ENCODE measurements at regions not wholly inside any gene's neighbourhood (a gene's known extent, or its start where the extent isn't known, plus 50 kb on each side); places are given as distances from the start of the nearest gene placed in this dataset.

DNA sequence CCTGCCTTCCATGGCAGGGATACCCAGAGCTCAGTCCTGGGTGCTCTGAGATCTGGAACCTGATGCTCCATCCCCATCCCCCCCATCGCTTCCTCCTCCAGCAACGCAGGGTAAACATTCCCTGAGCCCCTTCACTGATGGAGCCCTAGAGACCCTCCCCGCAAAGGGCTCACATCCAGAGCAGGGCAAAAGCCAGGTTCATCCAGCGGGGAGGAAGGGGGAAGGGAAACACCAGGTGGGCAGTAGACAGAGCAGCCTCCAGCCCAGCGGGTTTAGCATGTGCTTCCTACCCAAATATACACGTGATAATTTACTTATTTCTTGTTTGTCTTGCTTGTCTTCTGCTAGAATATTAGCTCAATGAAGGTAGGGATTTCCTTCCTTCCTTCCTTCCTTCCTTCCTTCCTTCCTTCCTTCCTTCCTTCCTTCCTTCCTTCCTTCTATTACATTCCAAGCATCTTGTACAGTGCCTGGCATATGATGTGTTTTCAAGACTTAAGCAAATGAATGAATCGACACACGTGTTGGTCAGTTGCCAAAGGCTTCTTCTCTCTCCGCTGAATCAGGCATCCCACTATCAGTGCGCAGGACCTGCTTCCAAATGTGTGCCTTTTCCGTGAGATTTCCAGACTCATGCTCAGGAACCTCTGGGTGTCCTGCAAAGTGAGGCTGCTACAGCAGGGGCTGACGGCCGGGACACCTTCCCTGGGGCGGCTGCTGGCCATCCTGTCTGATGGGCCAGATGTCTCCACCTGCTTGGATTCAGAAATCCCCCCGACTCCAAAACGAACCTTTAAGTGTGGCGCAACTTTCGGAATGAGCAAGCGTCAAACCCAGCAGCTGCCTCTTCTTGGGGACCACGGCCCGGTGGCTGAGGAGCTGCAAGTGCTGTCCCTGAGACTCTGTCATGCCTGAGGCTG, 955.1 kb downstream of the BRD1 start:
- no peak for DNase-seq

DNA sequence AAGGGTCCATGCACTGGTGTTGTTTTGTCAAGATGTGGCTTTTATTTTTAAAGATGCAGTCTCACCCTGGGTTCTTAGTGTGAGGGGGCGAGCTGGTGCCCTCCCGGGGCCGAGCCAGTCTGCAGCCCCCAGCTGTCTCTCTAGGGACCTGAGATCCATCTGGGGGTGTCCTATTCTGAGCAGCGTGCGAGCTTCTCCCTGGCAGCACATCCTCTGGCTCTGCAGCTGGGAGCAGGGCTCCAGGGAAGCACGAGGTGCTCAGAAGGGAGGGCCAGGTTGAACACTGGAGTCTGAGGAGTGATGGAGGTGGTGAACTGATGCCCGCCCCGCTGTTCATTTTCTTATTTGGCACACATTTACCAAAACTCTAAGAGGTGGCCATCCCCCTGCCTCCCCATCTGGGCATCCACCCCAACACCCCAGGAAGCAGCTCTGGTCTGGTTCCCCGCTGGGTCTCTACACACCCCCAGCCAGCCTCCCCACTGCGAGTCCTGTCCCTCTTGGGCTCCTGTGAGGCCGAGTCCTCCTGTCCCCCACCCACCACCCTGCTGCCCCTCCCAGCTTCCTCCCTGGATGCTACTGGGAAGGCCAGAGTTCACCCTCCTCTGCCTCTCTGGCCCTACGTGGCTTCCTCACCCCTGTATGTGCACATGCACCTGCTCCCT, 956.4 kb downstream of the BRD1 start:
- DNase-seq = no peak

DNA sequence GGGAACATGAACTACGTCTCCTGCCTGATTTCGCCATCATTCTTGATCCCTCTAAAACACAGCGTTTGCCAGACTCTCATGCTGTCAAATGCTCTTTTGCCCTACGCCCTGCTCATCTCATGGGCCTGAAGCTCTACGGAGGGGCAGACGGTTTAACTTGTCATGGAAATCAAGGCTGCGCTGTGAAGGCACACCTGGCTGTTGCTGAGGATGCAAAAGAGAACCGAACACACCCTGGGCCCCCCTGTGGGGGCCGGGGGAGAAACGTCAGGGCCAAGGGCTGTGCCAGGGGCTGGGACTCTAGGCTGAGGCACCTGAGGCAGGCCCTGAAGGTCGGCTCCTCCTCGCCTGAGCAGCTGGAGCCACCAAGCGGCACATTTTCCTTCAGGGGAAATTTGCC, 957.2 kb downstream of the BRD1 start:
- no peak for DNase-seq

DNA sequence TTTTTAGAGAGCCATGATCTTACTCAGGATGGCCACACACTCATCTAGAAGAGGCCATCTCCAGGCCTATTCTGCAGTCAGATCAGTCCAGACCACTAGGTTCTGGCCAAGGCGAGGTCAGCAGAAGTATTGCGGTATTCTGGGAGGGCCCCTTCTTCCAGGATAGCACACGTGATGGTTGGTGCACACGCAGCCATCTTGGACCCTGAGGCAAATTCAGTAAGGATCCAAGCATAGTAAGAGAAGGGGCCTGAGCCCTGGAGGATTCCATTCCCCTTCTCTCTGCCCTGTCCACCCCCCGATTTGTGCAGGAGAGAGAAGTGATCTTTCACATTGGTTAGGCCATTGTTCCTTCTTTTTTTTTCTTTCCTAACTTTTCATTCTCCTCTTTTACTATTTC, 957.9 kb downstream of the BRD1 start:
- DNase-seq = no peak

DNA sequence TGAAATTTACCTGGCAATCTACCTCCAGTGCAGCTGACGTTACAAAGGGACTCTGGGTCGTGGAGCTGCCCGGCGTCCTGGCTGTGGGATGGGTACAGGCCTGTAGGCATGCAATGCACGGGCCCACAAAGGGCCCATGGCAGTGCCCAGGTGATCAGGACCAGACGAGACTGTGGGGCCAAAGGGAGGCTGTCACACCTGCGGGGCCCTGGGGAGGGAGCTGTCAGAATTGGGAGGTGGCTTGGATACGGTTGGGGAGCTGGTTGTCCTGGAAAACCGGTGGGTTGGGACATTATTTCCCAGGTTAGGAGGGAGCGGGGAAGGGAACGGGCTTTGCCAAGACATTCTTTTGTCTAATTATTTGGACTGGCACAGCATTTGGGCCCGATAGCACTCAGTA, 958.5 kb downstream of the BRD1 start:
- no peak for DNase-seq

DNA sequence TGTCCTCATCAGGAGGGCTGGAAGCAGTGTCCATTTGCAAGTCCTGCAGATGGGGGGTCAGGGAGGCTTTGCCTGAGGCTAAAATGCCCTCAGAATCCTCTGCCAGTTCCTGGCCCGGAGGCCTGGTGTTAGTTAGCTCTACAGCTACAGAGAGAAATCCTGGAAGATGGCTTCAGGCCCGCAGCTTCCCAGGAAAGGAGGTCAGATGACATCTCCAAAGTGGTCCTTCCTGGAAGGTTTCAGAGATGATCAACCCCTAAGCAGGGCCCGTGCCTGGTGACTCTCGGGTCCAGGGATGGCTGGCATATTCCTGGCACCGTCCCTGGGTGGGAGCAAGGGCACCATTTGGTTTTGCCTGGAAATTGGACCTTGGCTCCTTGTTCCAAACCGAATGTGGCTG, 959.1 kb downstream of the BRD1 start:
- DNase-seq = no peak

DNA sequence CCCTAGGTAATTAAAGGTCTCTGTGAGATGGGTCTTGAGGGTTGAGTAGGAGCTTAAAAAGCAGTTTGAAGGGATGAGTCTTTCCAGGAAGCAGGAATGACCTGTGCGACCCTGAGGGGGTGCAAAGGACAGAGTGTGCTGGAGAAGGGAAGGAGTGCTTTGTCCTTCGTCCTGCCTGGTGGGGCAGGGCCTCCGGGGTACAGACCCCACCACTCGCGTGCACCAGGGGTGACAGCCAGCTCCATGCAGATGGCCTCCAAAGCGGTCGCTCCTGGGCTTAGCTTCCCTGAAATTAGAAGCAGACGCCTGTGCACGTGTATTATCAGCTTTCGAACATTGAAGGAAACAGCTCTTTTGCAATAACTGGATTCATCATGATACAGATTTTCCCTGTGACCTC, 959.8 kb downstream of the BRD1 start:
- no peak for DNase-seq

DNA sequence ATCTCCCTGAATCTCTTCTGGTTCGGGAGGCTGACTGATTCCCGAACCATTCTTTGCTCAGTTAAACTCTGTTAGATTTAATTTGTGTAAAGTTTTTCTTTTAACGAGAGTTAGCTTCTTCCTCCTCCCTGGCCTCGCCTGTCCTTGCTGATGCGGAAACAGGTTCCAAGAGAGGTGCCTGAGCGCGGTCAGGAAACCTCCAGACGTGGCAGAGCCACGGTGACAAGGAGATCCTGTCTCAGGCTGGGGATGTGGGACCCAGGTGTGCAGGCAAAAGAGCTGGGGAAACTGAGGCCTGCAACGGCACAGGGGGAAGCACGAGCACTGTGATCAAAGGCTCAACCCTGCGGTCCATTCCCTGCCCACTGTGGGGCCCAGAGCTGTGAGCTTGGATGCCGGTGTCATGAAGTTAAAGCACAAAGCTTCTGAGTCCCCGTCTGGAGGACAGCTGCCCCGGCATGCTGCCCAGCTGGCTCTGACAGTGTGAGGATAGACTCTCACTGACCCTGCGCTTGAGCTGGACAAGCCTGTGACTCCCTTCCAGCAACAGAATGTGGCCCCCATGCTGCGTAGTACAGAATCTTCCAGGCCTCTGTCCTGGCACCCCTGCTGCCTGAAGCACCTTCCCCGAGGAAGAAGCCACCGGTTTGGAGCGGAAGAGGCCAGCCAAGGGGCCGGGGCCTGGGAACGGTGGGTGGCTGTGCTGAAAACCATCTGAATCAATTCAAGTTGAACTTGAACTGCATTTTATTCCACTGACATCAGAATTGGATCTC, 960.6 kb downstream of the BRD1 start:
- no peak for DNase-seq

DNA sequence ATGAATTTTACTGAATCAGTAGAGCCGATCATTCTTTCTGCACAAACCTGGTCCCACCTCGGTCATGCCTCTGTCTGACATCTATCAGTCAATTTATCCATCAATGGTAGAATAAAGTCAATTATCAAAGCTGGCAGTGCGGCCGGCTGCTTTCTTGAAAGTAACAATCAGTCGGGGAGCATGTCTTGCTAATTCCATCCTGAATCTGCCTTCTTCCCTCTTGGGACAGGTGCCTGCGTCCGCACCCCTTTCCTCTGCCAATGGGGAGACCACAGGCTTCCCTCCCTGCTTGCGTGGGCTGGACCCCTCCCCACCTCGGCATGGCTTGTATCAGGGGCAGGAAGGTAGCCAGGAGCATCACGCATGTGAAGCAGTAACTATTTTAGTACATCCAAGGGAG, 962.9 kb downstream of the BRD1 start:
- DNase-seq = no peak

DNA sequence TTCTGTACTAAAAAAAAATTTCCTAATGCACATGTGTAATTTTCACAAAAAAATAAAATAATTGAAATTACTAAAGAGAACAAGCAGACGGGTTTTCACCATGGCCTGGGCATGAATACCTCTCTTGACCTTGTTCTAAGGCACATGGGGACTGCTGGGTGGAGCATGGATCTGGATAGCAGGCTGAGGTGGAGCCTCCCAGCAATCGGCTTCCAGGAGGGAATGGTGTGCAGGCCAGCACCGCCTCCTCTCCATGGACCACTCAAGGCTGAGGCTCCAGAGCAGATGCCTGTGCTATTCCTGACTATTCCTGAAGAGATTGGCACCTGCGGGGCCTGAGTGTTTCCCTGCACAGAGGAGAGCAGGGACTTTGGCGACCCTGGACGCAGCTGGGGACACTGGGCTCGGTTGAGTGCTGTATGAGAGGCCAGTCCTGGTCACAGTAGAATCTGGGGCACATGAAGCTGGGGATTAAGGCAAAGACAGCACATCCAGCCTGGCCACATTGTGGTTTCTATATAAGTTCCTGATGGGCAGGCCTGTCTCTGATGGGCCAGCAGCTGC, 963.6 kb downstream of the BRD1 start:
- DNase-seq = no peak

DNA sequence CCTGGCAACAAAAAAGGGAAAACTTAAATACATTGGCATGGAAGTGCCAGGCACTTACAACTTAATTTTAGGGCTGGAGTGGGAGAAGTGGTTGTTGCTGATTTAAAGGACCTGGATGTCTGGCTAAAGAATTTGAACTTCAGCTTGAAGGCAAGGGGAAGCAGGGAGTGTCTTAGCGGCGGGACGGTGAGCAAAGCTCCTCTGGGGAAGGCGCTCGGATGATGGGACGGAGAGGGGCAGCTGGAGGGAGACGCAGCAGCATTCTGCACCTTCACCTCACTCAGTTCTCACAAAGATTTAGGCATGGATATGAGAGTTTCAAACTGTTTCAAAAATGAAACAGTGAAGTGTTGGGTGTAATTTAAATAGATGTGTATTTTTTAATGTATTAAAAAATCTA, 967.1 kb downstream of the BRD1 start:
- DNase-seq = no peak

DNA sequence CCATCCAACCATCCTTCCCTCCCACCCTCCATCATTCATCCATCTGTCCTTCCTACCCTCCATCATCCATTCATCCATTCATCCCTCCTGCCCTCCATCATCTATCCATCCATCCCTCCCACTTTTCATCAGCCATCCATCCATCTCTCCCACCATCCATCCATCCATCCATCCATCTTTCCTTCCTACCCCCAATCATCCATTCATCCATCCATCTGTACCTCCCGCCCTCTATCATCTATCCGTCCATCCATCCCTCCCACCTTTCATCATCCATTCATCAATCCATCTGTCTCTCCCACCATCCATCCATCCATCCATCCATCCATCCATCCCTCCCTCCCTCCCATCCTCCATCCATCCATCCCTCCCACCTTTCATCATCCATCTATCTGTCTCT, 968.8 kb downstream of the BRD1 start:
- no peak for DNase-seq

DNA sequence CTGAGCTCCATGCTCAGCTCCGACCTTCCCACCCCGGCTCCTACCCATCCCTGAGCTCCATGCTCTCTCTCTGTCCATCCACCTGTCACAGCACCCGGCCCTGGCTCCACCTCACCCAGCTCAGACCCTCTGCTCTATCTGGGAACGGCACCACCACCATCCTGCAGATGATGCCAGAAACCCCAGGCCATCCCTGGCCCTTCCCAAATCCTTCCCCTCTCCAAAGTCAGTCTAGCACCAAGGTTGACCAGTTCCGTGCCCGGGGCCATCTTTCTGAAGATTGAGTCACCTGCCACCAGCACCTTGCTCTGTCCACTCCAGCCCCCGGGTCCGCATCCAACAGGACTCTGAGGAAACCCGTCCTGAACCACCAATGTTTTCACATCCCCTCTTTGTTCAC, 969.6 kb downstream of the BRD1 start:
- DNase-seq = no peak

DNA sequence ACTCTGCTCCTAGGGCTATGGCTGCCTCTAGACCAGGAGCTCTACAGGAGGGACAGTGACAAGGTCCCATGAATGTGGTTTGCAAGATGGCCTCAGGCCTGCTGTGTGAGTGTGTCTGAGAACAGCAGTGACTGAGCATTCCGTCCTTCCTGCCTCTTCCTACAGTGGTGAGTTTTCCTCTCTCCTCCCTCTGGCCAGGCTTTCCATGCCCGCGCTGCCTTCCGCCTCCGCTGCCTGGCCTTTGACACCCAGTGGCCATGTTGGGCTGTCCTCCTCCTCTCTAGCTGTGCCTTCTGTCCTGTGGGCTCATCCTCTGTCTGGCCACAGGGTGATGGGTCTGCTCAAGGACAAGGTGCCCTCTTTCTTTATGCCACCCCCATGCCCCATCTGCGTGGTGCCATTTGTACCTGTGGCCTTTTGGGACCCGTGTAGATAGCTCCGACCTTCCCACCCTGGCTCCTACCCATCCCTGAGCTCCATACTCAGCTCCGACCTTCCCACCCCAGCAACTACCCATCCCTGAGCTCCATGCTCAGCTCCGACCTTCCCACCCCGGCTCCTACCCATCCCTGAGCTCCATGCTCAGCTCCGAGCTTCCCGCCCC, 970.4 kb downstream of the BRD1 start:
- DNase-seq = no peak

DNA sequence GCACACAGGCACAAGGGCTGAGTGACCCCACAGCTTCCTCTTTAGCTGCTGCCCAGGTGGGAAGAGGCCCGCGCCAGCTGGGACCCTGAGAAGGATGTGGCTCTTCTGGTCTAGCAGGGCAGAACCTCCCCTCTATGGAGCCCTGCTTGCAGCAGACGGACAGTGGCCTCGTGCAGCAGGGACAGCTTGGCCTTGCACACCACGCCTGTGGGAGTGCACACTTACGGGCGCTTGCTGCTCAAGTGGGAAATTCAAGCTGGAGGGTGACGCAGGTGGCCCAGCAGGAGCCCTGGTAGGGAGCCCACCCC, 971.4 kb downstream of the BRD1 start:
- DNase-seq = no peak

DNA sequence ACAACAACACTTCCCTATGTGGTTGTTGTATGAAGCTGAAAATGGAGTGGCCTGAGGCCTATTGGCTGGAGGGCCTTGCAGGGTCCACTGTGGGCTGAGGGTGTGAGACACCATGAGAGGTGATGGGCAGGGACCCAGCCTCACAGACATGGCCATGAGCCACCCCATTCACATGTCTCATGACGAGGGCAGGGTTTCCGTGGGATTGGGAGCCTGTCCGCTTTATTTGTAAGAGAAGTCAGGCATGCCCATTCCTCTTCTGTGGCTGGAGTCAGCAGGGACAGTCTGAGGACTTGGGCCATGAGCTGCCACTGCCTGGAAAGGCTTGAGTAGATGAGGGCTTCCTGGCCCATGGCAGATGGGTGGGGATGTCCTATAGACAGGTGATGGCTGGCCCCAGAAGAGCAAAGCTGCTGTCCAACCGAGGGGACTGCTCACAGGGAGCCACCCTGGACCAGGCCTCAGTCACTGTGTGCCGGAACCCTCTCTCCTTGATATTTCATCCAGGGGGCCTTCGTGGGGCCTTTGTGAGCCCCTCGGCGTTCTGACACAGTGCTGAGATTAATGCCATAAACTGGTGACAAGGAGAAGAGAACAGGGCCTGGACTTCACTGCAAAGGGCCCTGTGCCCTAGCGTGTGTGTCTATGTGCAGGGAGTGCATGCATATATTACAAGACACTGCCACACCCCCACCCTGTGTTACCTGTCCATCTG, 971.9 kb downstream of the BRD1 start:
- no peak for DNase-seq

DNA sequence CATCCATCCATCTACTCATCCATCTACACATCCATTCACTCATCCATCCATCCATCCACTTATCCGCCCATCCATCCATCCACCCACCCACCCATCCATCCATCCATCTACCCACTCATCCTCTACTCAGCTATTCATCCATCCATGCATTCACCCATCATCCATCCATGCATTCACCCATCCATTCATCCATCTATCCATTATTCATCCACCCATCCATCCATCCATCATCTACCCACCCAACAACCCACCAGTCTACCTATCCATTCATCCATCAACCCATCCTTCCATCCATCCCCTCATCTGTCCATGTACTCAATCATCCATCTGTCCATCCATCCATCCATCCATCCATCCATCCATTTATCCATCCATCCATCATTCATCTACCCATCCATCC, 972.7 kb downstream of the BRD1 start:
- DNase-seq = no peak

DNA sequence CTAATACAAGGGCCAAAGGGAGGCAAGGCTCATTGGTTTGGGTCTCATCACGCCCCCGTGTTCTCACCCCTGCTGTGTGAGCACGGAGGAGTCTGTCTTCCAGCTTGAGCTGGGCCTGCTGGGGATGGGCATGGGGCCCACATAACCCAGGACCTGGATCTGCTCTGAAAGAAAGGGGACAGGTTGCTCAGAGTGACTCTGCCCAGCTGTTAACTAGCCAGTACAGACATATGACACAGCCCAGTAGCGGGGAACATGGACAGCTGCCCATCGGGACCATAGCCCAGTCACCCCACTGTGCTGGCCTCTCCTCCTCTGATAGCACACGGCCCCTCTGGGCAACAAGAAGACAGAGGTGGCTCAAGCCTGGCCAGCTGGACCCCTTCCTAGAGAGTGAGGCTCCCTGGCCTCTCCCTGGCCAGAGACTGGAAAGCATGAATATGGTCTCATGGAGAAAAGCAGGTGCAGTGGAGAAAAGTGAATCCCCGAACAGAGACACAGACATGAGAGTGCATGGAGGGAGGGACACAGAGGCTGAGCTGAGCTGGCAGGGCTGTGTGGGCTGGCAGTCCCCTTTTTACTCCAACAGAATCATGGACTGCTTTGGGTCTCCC, 973.9 kb downstream of the BRD1 start:
- no peak for DNase-seq

DNA sequence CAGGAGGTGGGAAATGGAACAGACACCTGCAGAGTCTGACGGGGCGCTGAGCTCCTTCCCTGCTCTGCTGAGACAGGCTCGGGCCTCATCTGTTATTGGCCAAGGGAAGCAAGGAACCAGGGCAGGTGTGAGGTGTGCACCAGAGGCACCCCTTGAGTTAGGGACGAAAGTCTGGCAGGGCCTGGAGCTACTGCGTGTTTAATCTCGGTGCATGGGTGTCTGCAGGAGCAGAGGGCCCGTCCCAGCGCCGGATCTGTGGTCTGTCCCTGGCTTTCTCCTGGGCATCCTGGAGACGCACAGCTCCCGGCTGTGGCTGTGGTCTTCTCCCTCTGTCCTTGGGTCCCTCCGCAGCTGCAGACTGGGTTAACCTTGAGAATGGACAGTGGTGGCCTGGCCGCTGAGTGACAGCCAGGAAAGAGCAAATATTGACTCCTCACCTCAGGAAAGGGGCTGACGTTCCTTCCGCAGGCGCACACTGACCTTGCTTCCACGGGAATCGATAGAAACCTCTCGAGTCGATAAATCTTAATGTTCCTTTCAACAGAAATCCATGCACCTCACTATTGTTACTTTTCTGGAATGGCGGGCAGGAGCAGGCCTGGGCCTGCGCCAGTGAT, 975.6 kb downstream of the BRD1 start:
- no peak for DNase-seq

DNA sequence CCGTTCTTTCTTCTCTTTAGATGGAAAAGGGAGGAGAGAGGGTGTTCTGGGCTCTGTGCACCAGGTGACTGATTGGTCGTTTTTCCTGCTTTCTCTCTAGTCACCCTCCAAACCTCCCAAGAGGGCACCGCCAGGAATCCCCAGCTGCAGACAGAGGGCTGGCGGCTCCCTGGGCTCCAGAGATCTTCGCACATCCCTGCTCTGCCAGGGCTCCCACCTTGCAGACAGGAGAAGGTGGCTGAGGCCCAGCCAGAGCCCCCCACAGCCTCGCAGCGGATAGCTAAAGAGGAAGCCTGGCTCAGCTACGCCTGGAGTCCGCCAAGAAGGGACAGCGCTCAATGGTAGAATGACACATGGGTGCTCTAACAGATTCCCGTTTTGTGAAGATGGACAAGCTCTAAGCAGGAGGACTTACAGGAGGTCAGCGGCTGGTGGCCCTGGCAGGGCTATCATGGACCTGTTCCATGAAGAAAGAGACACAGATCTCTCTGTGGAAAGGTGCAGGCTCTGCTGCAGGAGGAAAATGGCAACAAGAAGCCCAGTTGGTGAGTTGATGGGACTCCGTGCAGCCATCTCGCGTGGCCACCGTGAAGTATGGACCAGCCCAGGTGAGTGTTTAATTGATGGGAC, 976.9 kb downstream of the BRD1 start:
- no peak for DNase-seq
